ENCODE measurements at regions not wholly inside any gene's neighbourhood (a gene's known extent, or its start where the extent isn't known, plus 50 kb on each side); places are given as distances from the start of the nearest gene placed in this dataset.
A peak's percentile ranks its signal among the peaks of the same experiment; 100 is the strongest.

GRCh38 chr9:129558063-129558550 lies 62.8 kb downstream of the C9orf50 start:
- TF ChIP-seq CTCF (IDR thresholded peaks at IDR 0.05) = no peak

GRCh38 chr9:129557192-129558036 lies 63.5 kb downstream of the C9orf50 start:
- H3K27me3 ChIP-seq (ENCODE audit: insufficient read depth in 3 of 3, low read length in 2 of 3) = no peaks in the 10 kb centered on the region
- ATAC-seq (peak in 1 of 4 donors; percentile 12), DNase-seq (no peak)
- H3K36me3 ChIP-seq (ENCODE audit: insufficient read depth in 1 of 2, low read depth in 1 of 2) = no peaks in the 10 kb centered on the region
- H3K27ac ChIP-seq = no peak overlapping the region
- TF ChIP-seq CTCF (IDR thresholded peaks at IDR 0.05) = no peak
- no peak overlapping the region for H3K4me3 ChIP-seq
- no peaks in the 10 kb centered on the region for H3K9me3 ChIP-seq
- no peaks in the 10 kb centered on the region for H3K4me1 ChIP-seq
- intact Hi-C loops (cut with DNase I) = no loop called here
- 67 to 69% (median 67%) methylated on average over 24 of the region's 24 CpGs for WGBS, 3 donors

More at GRCh38 chr9:129558063-129558550, 62.8 kb downstream of the C9orf50 start:
- WGBS, 3 donors = 67 to 70% (median 67%) methylated on average over 14 to 16 of the region's 16 CpGs
- no peaks in the 10 kb centered on the region for H3K4me1 ChIP-seq
- H3K4me3 ChIP-seq = no peak overlapping the region
- ATAC-seq (no peak), DNase-seq (no peak)
- H3K27me3 ChIP-seq (ENCODE audit: insufficient read depth in 3 of 3, low read length in 2 of 3) = no peaks in the 10 kb centered on the region
- H3K27ac ChIP-seq = no peak overlapping the region
- H3K36me3 ChIP-seq (ENCODE audit: insufficient read depth in 1 of 2, low read depth in 1 of 2) = no peaks in the 10 kb centered on the region
- H3K9me3 ChIP-seq = no peaks in the 10 kb centered on the region
- intact Hi-C loops (cut with DNase I) = no loop called here

- no peak for ATAC-seq
- no peaks in the 10 kb centered on the region for H3K9me3 ChIP-seq
- 79 to 85% (median 81%) methylated on average over 12 of the region's 12 CpGs for WGBS, 3 donors
- no peak for TF ChIP-seq CTCF (IDR thresholded peaks at IDR 0.05)
- H3K27ac ChIP-seq = no peak overlapping the region
- no peak for DNase-seq
- H3K4me1 ChIP-seq = no peaks in the 10 kb centered on the region
- no peaks in the 10 kb centered on the region for H3K36me3 ChIP-seq (ENCODE audit: insufficient read depth in 1 of 2, low read depth in 1 of 2)
- no peak overlapping the region for H3K4me3 ChIP-seq
- intact Hi-C loops (cut with DNase I) = no loop called here
- no peaks in the 10 kb centered on the region for H3K27me3 ChIP-seq (ENCODE audit: insufficient read depth in 3 of 3, low read length in 2 of 3)
Observed at GRCh38 chr9:129556491-129557191, 64.3 kb downstream of the C9orf50 start.

GRCh38 chr9:129555512-129556215 lies 65.2 kb downstream of the C9orf50 start:
- Histone ChIP-seq H3K4me3 (no peak overlapping the region), H3K9me3 (no peaks in the 10 kb centered on the region), H3K4me1 (no peaks in the 10 kb centered on the region), H3K36me3 (ENCODE audit: insufficient read depth in 1 of 2, low read depth in 1 of 2) (no peaks in the 10 kb centered on the region), H3K27ac (no peak overlapping the region), H3K27me3 (ENCODE audit: insufficient read depth in 3 of 3, low read length in 2 of 3) (no peaks in the 10 kb centered on the region)
- intact Hi-C loops (cut with DNase I) = no loop called here
- ATAC-seq = no peak
- no peak for TF ChIP-seq CTCF (IDR thresholded peaks at IDR 0.05)
- 84 to 88% (median 86%) methylated on average over 14 of the region's 14 CpGs for WGBS, 3 donors
- DNase-seq = peak in 1 of 2 donors; percentile 46

Measured in psoas muscle (tissue), 7 donors.